HL-60 (cell line): ENCODE measurements at regions not wholly inside any gene's neighbourhood (a gene's known extent, or its start where the extent isn't known, plus 50 kb on each side); places are given as distances from the start of the nearest gene placed in this dataset.
"Not testable (repeated sequence)": the region's sequence is repeated elsewhere in the genome, so short reads cannot be mapped to it uniquely, and the experiment has no call there.

ENCODE experiments used
- CTCF ChIP-seq: IDR thresholded peaks from one replicate; pipeline ENCODE4 v1.5.1; 2011; ENCODE audit warnings: low read length, control low read depth, inconsistent platforms; ENCODE audit not compliant: insufficient read depth
- GABPA ChIP-seq: IDR thresholded peaks from 2 replicates; pipeline ENCODE4 v1.6.1; 2012; ENCODE audit warnings: low read depth
- POLR2AphosphoS5 ChIP-seq: IDR thresholded peaks from 2 replicates; pipeline ENCODE4 v1.6.1; 2012; ENCODE audit warnings: low read depth
- REST ChIP-seq: IDR thresholded peaks from 2 replicates; pipeline ENCODE4 v1.6.1; 2012; ENCODE audit warnings: low read depth; ENCODE audit not compliant: insufficient replicate concordance

GRCh38 chr5:124490315-124490714, 256.1 kb downstream of the ZNF608 start:
- TF ChIP-seq POLR2AphosphoS5, CTCF, REST, GABPA: not testable (repeated sequence)
